Body of pancreas (tissue), 4 donors: ENCODE measurements at regions not wholly inside any gene's neighbourhood (a gene's known extent, or its start where the extent isn't known, plus 50 kb on each side); places are given as distances from the start of the nearest gene placed in this dataset.

Experiments
- ATAC-seq: fragments of 150-250 bp; one replicate; pipeline ENCODE4 v1.9.1; 2016
- DNase-seq, 4 donors: peaks; one replicate each; pipeline ENCODE4 v3.0.0-alpha.2; 2019
- H3K27ac ChIP-seq, 4 donors: fragments of 200-600 bp; sonication (generic); 1 replicate in 3 of 4; 2 replicates in 1 of 4; pipeline versions ENCODE4 v1.5.1 to v1.6.1; 2016 to 2019; ENCODE audit warnings: mild to moderate bottlenecking in 1 of 4, mixed read lengths in 1 of 4, moderate library complexity in 1 of 4
- H3K27me3 ChIP-seq, 2 donors: fragments of 200-600 bp; sonication (generic); one replicate each; pipeline ENCODE4 v1.6.0; 2016; ENCODE audit warnings: mild to moderate bottlenecking in 1 of 2
- H3K36me3 ChIP-seq, 2 donors: fragments of 200-600 bp; sonication (generic); replicated peaks in 1 of 2; 2 replicates each; pipeline ENCODE4 v1.5.1; 2016; ENCODE audit warnings: low read depth in 2 of 2; ENCODE audit not compliant: insufficient read depth in 1 of 2
- H3K4me1 ChIP-seq: fragments of 200-600 bp; sonication (generic); one replicate; pipeline ENCODE4 v1.6.0; 2016
- H3K4me3 ChIP-seq, 2 donors: fragments of 200-600 bp; sonication (generic); 1 replicate in 1 of 2; 2 replicates in 1 of 2; pipeline ENCODE4 v1.5.1; 2016 to 2019
- H3K9me3 ChIP-seq, 3 donors: fragments of 200-600 bp; sonication (generic); 1 replicate in 2 of 3; 2 replicates in 1 of 3; pipeline ENCODE4 v1.5.1; 2016
- POLR2A ChIP-seq, 3 donors: fragments of 450-650 bp; IDR thresholded peaks; one replicate each; pipeline ENCODE4 v1.6.1; 2016; ENCODE audit warnings: antibody characterized with exemption in 3 of 3, mild to moderate bottlenecking in 2 of 3
- WGBS, 2 donors: methylation state at CpG; one replicate each; pipeline ENCODE4 v1.1.5; 2017; 5-methylcytosine and 5-hydroxymethylcytosine counted together
- intact Hi-C: fragments of 100-400 bp; cut with DNase I; formaldehyde crosslinking; loops from one replicate; pipeline ENCODE4 v1.15.1; 2023
- TF ChIP-seq, protein P1 (sequence below), 7 experiments: fragments of 450-650 bp in 4 of 7; fragments of 200-600 bp in 3 of 7; sonication (generic) in 3 of 7; IDR thresholded peaks; one replicate each; pipeline ENCODE4 v1.5.1; 2016 to 2019; ENCODE audit warnings: antibody characterized with exemption in 7 of 7

DNA sequence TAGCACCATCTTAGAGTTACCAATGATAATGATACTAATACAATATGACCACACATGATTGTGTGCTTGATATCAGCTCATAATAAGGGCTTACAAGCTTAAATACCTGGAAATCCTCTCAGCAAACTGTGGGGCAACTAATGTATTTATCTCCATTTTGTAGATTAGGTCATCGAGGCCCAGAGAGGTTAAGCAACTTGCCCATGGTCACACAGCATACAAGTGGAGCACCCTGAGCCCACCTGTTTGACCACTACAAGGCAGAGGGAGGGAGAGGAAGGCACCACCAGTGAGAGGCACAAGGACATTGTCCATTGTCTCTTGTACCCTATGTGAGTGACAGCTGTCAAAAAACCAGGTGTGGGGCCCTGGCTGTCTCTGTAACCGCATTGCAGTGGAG lies 123.7 kb downstream of the MIAT start:
- H3K36me3 ChIP-seq: no peaks in the 10 kb centered on the region
- 100% methylated on average over 1 to 2 of the region's 2 CpGs for WGBS, 2 donors
- TF ChIP-seq POLR2A (IDR thresholded peaks at IDR 0.05): no peak
- TF ChIP-seq, protein P1, sequence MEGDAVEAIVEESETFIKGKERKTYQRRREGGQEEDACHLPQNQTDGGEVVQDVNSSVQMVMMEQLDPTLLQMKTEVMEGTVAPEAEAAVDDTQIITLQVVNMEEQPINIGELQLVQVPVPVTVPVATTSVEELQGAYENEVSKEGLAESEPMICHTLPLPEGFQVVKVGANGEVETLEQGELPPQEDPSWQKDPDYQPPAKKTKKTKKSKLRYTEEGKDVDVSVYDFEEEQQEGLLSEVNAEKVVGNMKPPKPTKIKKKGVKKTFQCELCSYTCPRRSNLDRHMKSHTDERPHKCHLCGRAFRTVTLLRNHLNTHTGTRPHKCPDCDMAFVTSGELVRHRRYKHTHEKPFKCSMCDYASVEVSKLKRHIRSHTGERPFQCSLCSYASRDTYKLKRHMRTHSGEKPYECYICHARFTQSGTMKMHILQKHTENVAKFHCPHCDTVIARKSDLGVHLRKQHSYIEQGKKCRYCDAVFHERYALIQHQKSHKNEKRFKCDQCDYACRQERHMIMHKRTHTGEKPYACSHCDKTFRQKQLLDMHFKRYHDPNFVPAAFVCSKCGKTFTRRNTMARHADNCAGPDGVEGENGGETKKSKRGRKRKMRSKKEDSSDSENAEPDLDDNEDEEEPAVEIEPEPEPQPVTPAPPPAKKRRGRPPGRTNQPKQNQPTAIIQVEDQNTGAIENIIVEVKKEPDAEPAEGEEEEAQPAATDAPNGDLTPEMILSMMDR (IDR thresholded peaks at IDR 0.05): no peak
- intact Hi-C loops: no loop called here
- no peak overlapping the region for H3K4me3 ChIP-seq
- ATAC-seq (no peak), DNase-seq (no peak)
- no peak overlapping the region for H3K27ac ChIP-seq
- H3K27me3 ChIP-seq: no peaks in the 10 kb centered on the region
- no peaks in the 10 kb centered on the region for H3K9me3 ChIP-seq
- no peaks in the 10 kb centered on the region for H3K4me1 ChIP-seq

DNA sequence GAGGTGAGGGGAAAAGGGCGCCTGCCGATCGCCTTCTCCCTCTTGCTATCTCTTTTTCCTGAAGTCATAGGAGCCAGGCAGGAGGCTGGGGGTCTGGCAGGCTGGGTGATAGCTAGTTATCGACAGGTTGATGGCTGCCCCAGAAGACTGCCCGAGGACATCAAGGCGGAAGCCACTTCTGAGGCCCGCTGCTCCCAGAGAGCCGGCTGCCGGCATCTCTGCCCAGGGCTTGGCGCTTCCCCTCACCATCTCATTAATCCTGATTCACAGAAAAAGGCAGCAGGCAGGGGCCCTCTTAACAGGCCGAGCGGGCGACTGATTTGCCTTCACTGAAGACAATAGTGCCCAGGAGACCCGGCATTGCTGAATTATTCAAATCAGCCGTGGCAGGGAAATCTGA lies 124.2 kb downstream of the MIAT start:
- Histone ChIP-seq H3K4me3 (no peak overlapping the region), H3K27me3 (no peaks in the 10 kb centered on the region), H3K36me3 (no peaks in the 10 kb centered on the region), H3K27ac (no peak overlapping the region), H3K9me3 (no peaks in the 10 kb centered on the region), H3K4me1 (no peaks in the 10 kb centered on the region)
- DNase-seq: no peak
- intact Hi-C loops: no loop called here
- TF ChIP-seq, protein P1 (IDR thresholded peaks at IDR 0.05): no peak
- no peak for TF ChIP-seq POLR2A (IDR thresholded peaks at IDR 0.05)
- ATAC-seq: no peak
- WGBS, 2 donors: 90 to 97% methylated on average over 9 to 10 of the region's 15 CpGs

DNA sequence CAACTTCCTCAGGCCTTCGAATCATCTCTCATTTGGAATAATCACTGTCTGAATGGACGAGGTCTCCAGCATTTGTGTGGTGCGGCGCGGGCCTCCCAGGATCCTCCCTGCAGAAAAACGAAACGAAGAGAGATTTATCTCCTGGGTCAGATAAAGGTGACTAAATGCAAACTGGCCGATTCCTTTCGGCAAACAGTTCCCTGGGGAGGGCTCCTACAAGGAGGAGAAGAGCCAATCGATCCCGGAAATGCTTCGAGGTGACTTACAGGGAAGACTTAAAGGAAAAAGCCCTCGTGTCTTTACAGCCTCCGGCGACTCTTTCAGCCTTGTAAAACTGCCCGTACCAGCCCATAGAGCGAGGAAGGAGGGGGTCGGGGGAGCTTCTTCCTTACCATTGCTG lies 126.5 kb downstream of the MIAT start:
- no peak for TF ChIP-seq POLR2A (IDR thresholded peaks at IDR 0.05)
- TF ChIP-seq, protein P1 (IDR thresholded peaks at IDR 0.05): no peak
- no peaks in the 10 kb centered on the region for H3K9me3 ChIP-seq
- no peak overlapping the region for H3K27ac ChIP-seq
- H3K27me3 ChIP-seq: no peaks in the 10 kb centered on the region
- no peak overlapping the region for H3K4me3 ChIP-seq
- no peak for DNase-seq
- no peaks in the 10 kb centered on the region for H3K36me3 ChIP-seq
- no peaks in the 10 kb centered on the region for H3K4me1 ChIP-seq
- intact Hi-C loops: no loop called here
- WGBS, 2 donors: 60 to 68% methylated on average over 17 to 18 of the region's 18 CpGs
- no peak for ATAC-seq

DNA sequence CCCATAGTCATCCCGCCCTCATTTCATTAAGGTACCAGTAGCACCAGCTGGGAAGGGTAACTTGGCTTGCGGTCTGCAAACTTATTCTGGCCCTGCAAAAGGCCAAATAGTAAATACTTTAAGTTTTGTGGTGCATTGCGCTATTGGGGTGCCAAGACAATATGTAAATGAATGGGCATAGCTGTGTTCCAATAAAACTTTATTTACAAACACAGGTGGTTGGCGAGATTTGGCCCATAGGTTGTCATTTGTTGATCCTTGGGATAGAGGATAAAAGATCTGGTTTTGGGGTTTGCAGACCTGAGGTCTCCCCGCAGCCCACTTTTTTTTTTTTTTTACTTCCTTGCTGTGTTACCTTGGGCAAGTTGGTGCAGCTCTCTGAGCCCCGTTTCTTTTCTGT lies 127.4 kb downstream of the MIAT start:
- no peaks in the 10 kb centered on the region for H3K9me3 ChIP-seq
- H3K4me3 ChIP-seq: no peak overlapping the region
- 91 to 98% methylated on average over 6 of the region's 6 CpGs for WGBS, 2 donors
- ATAC-seq (no peak), DNase-seq (no peak)
- no peaks in the 10 kb centered on the region for H3K27me3 ChIP-seq
- H3K27ac ChIP-seq: no peak overlapping the region
- H3K4me1 ChIP-seq: no peaks in the 10 kb centered on the region
- TF ChIP-seq POLR2A (IDR thresholded peaks at IDR 0.05): no peak
- TF ChIP-seq, protein P1 (IDR thresholded peaks at IDR 0.05): no peak
- intact Hi-C loops: no loop called here
- no peaks in the 10 kb centered on the region for H3K36me3 ChIP-seq

DNA sequence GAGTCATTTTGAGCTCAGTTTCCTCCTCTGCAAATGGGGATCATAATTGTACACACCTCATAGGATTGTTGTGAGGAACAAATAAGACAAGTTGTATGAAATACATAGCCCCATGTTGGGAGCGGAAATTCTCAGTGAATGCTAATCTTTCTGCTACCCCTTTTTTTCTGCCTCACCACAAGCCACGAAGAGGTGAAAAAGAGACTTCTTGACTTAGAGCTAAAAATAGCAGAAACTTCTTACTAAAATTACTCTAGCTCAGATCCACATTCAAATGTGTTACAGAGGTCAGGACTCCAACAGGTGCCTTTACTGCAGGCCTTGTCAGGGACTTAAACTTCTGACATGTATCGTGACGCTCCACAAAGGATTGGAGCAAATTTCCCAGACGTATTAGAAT lies 128.5 kb downstream of the MIAT start:
- ATAC-seq (no peak), DNase-seq (no peak)
- no peaks in the 10 kb centered on the region for H3K36me3 ChIP-seq
- H3K27me3 ChIP-seq: no peaks in the 10 kb centered on the region
- H3K4me3 ChIP-seq: no peak overlapping the region
- intact Hi-C loops: no loop called here
- no peaks in the 10 kb centered on the region for H3K4me1 ChIP-seq
- H3K27ac ChIP-seq: no peak overlapping the region
- TF ChIP-seq, protein P1 (IDR thresholded peaks at IDR 0.05): no peak
- TF ChIP-seq POLR2A (IDR thresholded peaks at IDR 0.05): no peak
- H3K9me3 ChIP-seq: no peaks in the 10 kb centered on the region
- 90 to 94% methylated on average over 5 of the region's 5 CpGs for WGBS, 2 donors
